GM19452 (cell line): ENCODE measurements at regions not wholly inside any gene's neighbourhood (a gene's known extent, or its start where the extent isn't known, plus 50 kb on each side); places are given as distances from the start of the nearest gene placed in this dataset.

Experiments used
- ATAC-seq: cut with Tn5 transposase; IDR thresholded peaks from one replicate; pipeline ENCODE4 v1.9.1; 2021; ENCODE audit not compliant: unreplicated experiment

DNA sequence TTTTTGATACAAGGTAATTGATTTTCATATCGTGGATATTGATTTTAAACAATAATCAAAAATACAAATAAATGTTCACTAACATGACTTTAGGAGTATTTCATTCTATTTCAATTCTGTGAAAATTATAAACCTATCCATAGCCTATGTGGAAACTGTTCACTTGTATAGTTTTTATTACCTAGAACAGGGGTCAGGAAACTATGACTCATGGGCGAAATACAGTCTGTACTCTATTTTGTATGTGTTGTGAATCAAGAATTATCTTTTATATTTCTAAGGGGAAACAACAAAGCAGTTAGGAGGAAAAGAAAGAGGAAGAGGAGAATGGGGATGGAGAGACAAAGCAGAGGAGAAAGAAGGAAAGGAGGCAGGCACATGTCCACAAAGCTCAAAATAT, 181.7 kb upstream of the VRK2 start:
- ATAC-seq, result no peak

DNA sequence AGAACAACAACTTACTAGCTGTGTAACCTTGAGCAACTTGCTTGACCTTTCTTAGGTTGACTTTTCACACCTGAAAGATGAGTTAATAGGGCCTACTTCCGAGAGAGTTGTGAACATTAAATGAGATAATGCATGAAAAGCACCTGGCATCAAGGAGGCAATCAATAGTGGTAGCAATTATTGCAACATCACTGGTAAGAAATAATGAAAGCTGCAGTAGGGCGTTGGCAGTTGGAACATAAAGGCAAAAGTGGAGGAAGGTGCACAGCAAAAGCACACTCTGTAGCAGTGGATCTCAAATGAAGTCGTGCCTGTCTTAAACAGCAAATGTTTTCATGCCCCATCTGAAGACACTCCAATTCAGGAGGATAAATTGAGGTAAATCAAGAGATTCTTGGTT, 178.9 kb upstream of the VRK2 start:
- no peak for ATAC-seq

DNA sequence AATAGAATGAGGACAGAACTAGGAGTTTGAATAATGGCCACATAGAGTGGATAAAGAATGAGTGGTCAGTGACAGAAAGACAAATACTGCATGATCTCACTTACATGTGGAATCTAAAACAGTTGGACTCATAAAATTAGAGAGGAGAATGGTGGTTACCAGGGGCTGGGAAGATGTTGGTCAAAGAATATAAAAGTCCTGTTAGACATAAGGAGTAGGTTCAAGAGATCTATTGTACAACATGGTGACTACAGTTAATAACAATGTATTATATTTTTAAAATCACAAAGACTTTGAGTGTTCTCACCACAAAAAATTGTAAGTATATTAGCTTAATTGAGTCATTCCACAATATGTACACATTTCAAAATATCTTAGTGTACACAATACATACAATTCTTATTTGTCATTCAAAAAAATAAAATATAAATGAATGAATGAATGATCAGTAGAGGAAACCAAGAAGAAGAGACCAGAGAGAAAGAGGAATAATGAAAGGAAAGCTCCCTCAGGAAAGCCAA, 177.9 kb upstream of the VRK2 start:
- no peak for ATAC-seq

DNA sequence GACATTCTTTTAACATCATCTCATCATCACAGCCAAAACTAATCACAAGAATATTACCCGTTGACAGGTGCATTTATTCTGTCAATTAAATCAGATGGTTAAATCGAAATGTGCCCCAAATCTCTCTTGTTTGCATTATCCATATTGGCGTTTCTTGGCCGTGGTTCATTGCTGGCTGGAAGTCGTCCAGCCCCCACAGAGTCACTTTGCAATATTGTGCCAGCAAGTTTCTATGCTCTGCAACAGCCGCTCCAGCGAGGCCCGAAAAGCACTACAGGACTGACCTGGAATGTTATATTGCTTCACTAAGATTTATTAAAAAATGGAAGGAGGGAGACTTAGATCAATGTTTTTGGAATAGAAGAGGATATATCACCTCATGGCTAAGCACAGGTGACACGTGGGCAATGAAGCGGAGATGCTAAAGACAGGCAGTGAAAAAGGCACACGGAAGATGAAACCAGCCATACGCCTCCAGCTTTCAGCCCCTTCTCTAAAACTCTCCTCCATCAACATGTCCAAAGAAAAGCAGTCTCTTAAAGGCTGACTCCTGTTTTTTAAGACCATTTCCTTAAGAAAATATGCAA, 176.8 kb upstream of the VRK2 start:
- ATAC-seq, result no peak

- no peak for ATAC-seq
Observed at GRCh38 chr2:57876313-57876712, 170.3 kb upstream of the VRK2 start.

DNA sequence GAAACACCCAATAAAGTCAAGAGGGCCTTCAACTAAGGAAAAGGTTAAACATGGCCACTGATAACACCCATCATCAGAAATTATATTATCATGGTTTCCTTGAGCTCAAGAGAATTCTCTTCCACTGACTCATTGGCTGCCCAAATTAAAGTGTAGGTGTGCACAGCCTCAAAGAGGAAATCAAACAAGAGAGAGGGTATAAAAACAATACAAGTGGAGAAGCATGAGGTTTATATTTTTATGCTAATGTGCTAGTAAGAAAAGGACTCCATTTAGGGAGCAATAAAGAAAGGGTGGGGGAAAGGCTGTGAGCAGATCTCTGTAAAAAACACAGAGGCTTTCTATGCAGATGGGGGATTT, 168.8 kb upstream of the VRK2 start:
- ATAC-seq, result no peak

- ATAC-seq, result no peak
Observed at GRCh38 chr2:57878171-57878865, 168.3 kb upstream of the VRK2 start.

DNA sequence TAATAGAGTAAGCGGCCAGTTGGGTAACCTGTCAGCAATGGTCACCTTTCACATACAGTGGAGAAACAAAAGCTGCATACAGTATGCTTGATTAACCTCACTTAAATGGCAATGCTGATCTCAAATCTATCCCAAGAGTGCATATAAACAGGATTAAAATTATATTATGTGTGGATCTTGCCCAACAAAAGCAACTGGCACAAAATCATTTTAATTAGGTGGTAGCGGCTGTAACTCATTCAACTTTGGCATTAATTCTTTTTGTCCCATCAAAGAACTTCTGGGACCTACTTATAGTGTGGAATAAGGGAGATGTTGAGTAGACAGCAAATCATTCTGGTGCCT, 167.8 kb upstream of the VRK2 start:
- no peak for ATAC-seq

DNA sequence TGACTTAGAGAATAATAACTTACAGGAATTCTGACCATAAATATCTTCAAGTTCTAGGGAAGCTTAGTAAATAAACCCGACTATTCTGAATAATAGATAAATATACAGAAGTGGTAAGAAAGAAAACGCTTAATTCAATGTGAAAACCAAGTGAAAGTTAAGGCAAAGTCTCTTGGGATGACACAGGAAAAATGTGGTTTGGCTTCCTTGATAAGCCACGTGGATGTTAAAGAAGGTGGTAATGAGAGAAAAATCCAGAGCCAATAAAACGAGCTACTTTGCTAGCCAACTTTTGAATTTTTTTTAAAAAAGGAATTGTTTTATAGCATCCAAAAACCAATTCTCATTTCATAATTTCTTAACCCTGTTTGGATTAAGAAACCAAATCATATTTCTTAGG, 166.2 kb upstream of the VRK2 start:
- no peak for ATAC-seq

GRCh38 chr2:57880967-57881366, 165.6 kb upstream of the VRK2 start:
- ATAC-seq, result no peak

- ATAC-seq, result no peak
Observed at GRCh38 chr2:57881998-57882888, 164.4 kb upstream of the VRK2 start.

DNA sequence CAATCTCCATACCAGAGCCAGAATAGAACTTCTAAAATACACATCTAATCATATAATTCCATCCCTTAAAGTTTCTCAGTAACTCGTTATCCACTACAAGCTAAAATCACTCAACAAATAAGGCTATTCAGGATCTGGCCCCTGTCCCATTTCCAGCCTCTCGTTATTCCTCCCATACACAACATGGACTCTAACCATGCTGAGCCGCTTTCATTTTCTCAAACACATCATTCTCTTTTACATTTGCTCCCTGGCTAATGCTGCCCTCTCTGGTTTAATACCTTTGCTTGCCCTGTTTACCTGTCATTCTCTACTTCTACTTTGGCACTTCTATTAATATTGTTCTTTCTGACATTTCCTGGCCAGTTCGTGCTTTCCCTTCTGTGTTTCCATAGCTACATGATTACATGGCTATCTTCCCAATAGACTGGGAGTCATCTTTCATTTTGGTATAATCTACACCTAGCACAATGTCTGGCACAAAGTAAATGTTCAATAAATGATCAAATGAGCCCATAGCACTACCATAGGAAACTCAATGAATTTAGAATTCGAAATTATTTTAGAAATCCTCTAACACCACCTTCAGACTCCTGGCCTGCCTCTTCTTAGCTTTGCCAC, 163.6 kb upstream of the VRK2 start:
- ATAC-seq, result no peak

DNA sequence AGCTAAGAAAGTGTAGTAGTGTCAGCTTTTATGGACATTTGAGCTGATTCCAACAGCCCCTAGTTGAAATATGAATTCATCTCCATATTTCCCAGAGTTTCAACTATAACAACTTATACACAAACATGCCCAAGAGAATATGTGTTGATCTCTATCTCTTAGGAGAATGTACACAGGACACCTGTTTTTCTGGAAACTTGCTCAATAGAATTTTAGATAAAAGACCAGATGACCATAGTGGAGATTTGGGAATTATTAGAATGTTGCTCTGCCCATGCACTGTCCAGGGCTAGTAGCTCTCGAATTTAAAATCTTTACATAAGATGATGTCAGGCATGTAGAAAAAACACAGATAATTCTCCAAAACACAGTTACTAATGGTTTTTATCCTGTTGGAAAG, 162.3 kb upstream of the VRK2 start:
- no peak for ATAC-seq

GRCh38 chr2:57885742-57886141, 160.9 kb upstream of the VRK2 start:
- ATAC-seq, result no peak

DNA sequence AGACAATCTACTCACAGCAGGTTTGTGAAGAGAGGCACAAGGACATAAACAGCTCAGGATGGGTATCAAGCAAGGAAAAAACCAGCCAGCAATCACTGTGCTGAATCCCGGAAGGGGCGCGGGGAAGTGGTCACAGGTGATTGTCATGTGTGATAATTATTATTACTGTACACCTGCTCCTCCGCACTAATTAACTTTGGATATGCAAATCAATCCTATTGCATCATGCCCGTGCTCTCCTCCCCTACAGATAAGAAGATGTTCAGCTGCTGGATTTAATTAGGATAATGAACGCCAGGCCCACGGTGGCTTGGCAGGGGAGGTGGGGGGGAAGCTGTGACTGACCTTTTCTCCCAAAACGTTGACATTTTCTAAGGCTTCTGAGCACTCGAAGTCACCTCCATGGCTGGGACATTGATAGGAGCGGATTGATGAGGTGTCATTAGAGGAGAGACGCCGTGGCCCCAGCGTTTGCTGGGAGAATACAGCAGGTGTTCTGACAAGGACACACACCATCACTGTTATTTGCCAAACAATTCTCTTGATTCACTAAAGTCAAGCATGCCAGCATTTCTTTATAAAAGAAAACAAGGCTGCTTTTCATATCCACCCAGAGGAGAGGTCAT, 160.3 kb upstream of the VRK2 start:
- no peak for ATAC-seq

GRCh38 chr2:57888463-57888862, 158.1 kb upstream of the VRK2 start:
- no peak for ATAC-seq

DNA sequence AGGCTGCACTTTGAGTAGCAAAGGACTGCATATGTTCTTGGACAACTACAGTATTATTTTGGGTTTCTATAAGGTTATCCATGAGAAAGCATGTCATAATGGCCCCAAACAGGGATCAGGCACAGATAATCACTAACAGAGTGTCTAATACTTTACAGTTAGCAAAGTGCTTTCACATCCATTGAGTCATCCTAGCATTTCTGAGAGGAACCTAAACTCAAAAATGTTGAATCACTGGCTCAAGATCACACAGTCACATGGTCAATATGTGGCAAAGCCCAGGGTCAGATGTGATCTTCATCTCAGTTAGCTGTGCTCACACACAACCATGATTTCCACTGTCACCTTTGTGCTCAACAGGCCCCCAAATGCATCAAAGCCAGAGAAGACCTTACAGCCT, 156.1 kb upstream of the VRK2 start:
- peak; percentile 43 for ATAC-seq

GRCh38 chr2:57891086-57891712, 155.4 kb upstream of the VRK2 start:
- no peak for ATAC-seq

DNA sequence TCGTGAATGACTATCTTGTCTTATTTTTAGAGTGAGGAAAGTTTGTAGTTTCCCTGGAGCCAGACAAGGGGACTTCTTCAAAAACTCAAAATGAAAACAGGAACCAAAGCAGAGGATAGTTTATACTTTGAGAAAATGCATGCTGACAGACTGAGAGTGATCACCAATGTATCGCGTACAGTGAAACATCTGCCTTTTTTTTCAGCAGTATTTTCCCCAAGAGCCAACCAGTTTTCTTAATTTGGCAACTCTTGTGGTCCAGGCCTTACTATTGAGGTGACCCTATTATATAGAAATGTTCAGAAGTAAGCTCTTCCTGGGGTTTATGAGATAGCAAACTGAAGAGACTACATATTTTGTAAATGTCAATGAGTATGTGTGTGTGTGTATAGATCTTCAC, 153.7 kb upstream of the VRK2 start:
- peak; percentile 65 for ATAC-seq

DNA sequence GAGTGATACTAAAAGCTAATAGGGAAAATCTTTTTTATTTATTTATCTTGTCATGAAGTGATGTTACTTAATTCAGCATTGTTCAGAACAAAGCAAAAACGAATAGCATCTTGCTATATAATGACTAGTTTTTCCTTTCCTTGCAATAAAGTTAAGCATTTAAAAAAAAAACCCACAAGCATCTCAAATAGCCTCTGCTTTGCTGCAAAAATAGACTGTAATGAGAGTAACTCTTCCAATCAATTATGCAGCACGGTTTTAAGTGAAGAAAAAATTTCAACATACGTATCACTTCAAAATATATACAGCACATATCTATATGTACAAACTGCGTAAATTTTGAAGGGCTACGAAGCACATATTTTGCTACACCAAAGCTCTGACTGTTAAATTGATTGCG, 153.3 kb upstream of the VRK2 start:
- ATAC-seq, result peak; percentile 1

DNA sequence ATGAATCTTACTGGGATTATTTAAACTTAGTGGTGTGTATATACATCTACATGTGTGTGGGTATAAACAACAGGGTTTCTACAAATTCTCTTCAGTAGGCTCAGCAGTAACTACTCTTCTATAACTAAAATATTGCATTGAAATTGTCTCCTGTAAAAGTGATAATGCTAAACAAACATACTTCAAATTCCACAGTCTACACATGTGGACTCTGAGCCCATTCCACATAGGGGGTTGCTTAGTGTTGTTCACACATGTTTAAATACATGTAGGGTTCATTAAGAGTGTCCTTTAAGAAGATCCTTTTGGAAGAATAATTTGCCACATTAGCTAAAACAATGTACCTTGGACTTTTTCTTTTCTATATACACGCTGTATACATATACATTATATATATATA, 152.8 kb upstream of the VRK2 start:
- no peak for ATAC-seq
